Urothelium cell line (cell line): ENCODE measurements at regions not wholly inside any gene's neighbourhood (a gene's known extent, or its start where the extent isn't known, plus 50 kb on each side); places are given as distances from the start of the nearest gene placed in this dataset.
"Not testable (repeated sequence)": the region's sequence is repeated elsewhere in the genome, so short reads cannot be mapped to it uniquely, and the experiment has no call there.

ENCODE experiments used
- DNase-seq: peaks from one replicate; pipeline ENCODE4 v3.0.0; 2011; ENCODE audit warnings: low spot score, mixed read lengths
- FAIRE-seq: peaks from 2 replicates; lab custom pipeline; 2011; peaks lifted over from hg19 to GRCh38; lab: Jason Lieb, UNC

- FAIRE-seq (no peak), DNase-seq (no peak)
These were observed 322.8 kb upstream of the FAT1 start for GRCh38 chr4:187046471-187046870.

DNA sequence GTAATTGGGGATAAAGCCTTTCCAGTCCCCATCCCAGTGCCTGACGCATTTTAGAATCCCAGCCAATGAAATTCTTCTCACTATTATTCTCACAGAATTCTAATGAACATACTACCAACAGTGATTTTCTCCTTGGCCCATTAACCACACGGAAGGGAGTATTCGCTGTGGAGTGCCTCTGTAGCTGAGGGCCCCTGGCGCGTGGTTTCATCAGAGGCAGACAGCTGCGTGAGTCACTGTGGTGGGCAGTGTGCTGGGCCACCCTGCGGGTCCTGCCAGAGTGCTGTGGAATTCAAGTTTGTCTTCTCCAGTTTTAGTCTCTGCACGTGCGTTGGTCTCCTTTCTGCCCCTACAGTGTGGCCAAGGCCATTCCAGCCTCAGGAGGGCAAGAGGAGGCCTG is 335.4 kb upstream of the FAT1 start:
- DNase-seq (no peak), FAIRE-seq (no peak)

DNA sequence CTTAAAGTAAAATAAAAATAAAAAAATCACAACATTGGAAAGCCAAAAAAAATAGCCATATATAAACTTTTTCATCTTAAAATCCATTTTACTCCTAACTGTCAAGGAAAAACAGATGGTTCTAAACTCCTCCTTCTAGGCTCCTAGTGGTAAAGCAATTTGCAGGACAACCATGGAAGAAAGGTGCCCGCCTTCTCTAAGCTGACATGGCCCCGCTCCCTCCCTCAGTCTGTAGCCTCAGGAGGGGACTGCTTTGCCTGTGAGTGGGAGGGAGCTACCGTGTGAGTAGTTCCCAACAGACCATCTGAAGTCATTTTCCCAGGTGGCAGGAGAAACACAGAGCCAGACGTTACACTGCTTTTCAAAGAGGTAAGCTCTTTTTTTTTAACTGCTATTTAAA is 336.2 kb upstream of the FAT1 start:
- DNase-seq, result no peak
- FAIRE-seq, result no peak

DNA sequence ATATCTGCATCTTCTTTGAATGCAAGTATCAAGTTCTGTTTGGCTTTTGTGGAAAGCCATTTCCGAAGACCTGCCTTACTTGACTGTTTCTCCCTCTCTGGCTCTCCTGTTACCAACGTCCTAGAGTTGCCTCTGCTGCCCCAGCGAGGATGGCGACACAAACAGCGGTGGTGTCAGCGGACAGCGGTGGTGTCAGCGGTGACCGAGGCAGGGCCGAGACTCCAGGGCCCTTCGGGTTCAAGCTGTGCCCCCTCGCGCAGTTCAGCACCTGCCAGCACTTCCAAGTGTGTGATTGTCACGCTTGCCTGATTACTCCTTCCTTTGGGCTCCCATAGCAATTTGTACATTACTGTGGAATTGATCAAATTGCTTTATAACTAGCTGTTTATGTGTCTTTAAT is 336.9 kb upstream of the FAT1 start:
- FAIRE-seq (no peak), DNase-seq (no peak)

DNA sequence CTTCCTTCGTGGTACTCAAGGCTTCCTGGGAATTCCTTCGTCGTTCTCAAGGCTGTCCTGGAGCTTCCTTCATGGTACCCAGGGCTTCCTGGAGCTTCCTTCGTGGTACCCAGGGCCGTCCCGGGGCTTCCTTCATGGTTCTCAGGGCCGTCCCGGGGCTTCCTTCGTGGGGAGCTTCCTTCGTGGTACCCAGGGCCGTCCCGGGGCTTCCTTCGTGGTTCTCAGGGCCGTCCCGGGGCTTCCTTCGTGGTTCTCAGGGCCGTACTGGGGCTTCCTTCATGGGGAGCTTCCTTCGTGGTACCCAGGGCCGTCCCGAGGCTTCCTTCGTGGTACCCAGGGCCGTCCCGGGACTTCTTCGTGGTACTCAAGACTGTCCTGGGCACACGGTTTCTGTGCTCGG is 339.6 kb upstream of the FAT1 start:
- no peak for DNase-seq
- FAIRE-seq, result no peak

- FAIRE-seq, result no peak
These were observed 340.4 kb upstream of the FAT1 start for GRCh38 chr4:187064033-187064432.

DNA sequence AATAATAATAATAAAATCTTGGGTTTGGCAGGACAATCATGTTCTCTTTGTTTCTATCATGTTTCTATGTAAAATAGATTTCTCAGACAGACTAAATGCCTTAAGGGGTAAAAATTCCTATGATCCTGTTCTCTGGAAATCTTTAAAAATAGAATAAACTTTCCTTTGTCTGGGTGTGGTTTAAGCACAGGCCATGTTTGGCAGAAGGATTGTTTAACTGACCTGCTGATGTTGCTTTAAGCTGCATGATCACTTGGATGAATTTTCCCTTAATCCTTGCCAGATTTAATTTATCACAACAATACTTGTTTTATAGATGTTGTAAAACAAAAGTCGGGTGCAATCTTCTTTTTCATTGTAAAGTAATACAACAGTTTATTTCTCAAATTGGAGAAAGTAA is 341.7 kb upstream of the FAT1 start:
- no peak for FAIRE-seq
- no peak for DNase-seq

More at GRCh38 chr4:187064033-187064432, 340.4 kb upstream of the FAT1 start:
- no peak for DNase-seq

DNA sequence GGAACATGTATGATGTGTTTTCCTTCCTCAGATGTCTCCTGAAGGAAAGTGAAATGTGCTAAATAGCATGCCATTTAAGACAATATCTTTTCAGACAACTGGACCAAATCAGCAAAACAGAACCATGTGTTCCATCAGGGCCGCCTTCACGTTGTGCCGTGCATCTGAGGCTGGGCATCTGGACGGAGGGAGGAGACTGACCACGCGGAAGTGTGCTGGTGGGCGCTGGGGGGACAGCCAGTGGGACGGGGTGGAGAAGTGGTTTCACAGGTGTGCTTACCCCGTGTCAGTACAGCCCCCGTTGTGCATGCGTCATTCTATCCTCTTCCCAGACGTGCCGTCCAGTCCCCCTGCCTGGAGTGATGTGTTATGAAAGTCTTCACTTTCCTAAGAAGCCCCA is 342.1 kb upstream of the FAT1 start:
- FAIRE-seq (no peak), DNase-seq (no peak)

GRCh38 chr4:187069398-187069797 is 345.7 kb upstream of the FAT1 start:
- DNase-seq (no peak), FAIRE-seq (no peak)

DNA sequence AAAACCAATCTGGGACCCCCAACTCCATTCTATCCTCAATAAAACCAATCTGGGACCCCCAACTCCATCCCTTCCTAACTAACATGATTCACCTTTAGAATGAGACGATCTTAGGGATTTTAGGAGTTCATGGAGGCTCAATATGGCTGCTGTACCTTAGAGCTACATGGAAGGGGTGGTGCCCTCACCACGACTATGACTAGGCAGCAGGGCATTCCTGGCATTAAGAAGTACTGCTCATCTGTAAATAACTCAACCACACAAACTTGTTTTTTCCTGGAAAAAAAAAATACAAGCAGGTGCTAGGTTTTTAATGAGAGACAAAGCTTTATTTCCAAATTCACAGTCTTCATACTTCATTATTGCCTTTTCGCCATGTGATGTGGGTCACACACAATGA is 346.5 kb upstream of the FAT1 start:
- no peak for FAIRE-seq
- no peak for DNase-seq

- no peak for FAIRE-seq
These were observed 347.1 kb upstream of the FAT1 start for GRCh38 chr4:187070740-187071139.

DNA sequence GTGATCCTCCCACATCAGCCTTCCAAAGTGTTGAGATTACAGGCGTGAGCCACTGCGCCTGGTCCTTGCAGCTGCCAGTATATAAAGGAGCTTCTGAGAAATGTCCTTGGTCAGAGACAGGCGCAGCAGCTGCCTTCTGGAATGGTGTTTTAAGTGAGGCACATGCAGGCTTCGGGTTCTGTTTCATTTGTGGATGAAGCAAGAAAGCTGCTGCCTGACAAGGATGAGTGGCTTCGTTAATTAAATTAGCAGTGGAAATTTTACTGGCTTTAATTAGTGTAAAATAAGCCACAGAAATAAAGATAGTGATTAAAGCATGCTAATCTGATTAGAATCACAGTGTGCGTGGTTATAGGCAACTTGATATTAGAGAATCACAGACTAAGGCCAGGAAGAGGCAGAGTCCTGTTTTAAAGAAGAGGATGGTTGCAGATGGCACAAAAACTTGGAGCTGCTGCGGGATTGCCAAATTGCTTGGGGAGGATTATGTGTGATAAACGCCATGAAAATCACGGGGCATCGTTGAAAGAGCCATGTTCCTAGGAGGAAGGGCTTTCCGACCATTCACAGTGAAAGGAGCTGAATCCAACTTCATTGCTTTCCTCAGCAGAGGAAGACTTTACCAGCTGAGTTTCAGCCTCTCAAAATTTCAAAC is 348.4 kb upstream of the FAT1 start:
- FAIRE-seq (no peak), DNase-seq (no peak)

More at GRCh38 chr4:187070740-187071139, 347.1 kb upstream of the FAT1 start:
- no peak for DNase-seq

- FAIRE-seq (no peak), DNase-seq (no peak)
These were observed 350.2 kb upstream of the FAT1 start for GRCh38 chr4:187073820-187074219.

GRCh38 chr4:187075514-187075913 is 351.9 kb upstream of the FAT1 start:
- DNase-seq (no peak), FAIRE-seq (no peak)

DNA sequence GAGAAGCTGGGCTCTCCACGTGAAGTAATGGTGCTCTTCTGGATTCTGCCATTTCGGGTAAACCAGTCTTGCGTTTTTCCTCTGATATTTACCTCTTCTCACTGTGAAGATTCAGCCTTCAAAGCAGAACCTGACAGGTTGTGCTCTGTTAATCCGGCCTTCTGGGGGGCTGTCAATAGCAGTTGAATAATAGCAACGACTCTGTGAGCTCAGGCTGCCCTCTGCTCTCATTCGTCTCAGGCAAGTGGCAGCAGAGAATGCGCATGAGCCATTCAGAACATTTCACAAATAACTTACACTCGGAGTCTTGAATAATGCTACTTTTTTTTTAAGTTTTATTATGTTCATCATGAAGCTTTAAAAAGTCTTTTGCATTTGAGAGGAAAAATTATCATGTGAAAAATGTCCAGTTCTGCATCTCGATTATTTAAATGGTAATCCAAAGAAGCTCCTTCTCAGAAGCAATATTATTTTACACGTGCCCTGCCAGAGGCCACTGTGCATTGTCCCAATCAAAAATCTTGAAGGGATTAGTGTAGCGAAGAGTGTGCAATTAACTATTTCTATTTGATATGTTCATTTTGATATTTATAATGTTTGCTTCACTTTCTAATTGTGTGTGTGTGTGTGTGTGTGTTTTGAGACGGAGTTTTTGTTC is 354.2 kb upstream of the FAT1 start:
- FAIRE-seq, result no peak

GRCh38 chr4:187084701-187085100 is 361.0 kb upstream of the FAT1 start:
- no peak for DNase-seq

More for the DNA sequence above, 354.2 kb upstream of the FAT1 start:
- DNase-seq, result no peak

DNA sequence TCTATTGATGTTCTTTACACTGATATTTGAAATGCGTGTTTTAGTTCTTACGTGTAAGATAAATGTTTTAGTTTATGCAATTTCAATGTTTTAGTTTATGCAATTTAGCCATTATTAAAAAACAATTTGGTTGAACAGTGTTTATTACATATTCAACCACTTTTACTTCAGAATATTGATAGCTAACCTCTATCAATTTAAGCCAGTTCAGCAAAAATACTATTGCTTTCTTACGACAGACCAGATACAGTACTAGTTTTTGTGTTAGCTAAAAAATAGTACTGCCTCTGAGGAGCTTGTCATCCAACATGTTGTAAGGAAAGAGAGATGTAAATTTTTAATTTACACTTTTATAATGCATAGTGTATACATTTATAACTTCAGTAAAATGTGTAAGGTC is 361.7 kb upstream of the FAT1 start:
- DNase-seq (no peak), FAIRE-seq (no peak)

More at GRCh38 chr4:187084701-187085100, 361.0 kb upstream of the FAT1 start:
- FAIRE-seq, result no peak

DNA sequence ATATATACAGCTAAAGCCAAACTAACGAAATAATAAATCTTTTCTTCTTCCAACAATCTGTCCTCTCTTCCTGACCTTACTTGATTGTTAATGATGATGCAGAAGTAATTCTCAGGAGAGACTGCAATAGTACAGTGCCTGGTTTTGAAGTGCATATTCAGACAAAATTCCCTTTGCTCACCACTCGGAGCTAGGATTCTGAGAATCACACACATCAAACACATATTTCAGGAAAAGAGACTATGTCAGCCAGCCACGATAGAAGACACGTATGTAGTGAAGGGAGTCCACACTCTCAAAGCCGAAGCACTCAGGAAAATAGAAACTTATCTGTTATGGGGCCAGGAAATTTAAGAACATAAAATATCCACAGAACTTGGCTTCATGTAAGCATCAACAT is 362.5 kb upstream of the FAT1 start:
- DNase-seq, result no peak
- no peak for FAIRE-seq

DNA sequence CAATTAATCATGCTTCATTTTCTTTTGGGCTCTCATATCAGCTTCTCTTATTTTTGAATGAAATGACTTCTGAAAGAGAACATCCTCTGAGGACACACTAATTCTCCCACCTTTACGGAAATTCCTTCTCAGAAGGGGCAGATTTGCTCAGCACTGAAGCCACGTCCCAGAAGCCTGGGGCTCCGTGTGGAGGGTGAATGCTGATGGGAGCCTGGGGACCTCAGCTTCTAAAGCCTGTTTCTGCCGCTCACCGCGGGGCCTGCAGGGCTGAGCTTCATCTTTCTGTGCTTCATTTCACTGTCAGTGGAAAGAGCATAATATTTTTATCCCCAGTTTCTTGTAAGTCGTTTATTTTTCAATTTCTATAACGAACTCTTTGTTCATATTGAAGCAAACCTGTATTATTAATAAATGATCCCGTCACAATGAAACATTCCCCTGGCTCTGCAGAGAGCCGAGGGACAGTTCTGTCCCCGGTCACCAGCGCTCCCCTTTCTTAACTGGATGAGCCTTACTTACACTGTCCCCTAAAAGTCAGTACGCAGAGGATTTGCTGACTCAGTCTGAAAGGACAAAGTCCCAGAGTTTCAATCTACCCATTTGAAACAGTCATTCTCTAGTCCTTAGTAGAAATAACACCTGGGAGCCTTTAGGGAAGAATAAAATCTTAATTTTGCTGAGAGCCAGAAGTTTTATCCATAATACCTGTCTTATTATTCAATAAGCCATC is 364.6 kb upstream of the FAT1 start:
- FAIRE-seq, result no peak
- no peak for DNase-seq

DNA sequence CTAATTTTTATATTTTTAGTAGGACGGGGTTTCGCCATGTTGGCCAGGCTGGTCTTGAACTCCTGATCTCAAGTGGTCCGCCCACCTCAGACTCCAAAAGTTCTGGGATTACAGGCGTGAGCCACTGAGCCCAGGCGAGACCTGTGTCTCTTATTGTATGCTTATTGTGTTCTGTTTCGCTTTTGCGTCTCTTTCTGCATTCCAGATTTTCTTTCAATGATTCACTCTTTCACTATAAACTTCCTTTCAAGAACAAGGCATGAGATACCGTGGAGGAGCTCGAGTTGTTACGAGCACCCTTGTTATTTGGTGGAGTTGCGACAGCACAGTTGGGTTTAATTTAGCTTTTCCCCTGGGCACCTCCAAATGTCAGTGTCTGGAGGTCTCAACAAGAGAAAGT is 366.7 kb upstream of the FAT1 start:
- DNase-seq, result no peak
- no peak for FAIRE-seq

- DNase-seq, FAIRE-seq: not testable (repeated sequence)
These were observed 367.2 kb upstream of the FAT1 start for GRCh38 chr4:187090832-187091231.

GRCh38 chr4:187094144-187094543 is 370.5 kb upstream of the FAT1 start:
- DNase-seq (no peak), FAIRE-seq (no peak)
